ENCODE measurements at regions not wholly inside any gene's neighbourhood (a gene's known extent, or its start where the extent isn't known, plus 50 kb on each side); places are given as distances from the start of the nearest gene placed in this dataset.

DNA sequence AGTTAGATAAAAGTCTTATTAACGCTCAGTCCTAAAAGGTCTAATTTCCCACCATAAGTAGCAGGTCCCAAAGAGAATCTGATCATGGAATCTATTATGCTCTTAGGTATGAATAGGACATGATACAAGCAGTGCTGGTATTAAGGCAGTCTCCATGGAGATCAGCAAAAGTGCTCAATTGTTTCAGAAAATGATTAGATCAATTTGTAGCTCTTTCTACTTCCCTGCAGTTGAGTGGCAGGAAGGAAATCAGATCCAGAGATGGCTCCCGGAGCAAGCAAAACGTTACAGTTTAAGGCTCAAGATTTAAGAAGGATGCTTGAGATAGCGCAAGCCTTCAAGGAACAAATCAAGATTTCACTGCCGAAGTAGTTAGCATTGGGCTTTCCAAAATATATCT is 205.7 kb downstream of the DRD1 start:
- no CpG with 5 or more reads among the region's 5 CpGs for WGBS, 2 experiments (ENCODE audit: extremely low coverage in 2 of 2, insufficient read length in 1 of 2)
- Histone ChIP-seq H4K8ac (ENCODE audit: low read depth in 2 of 2, low read length in 2 of 2) (no peak overlapping the region), H3K27me3 (ENCODE audit: control insufficient read depth, insufficient read depth, low read length) (peaks cover 4% of the 10 kb centered on the region), H3K4ac (ENCODE audit: low read depth, low read length) (no peak overlapping the region), H4K20me1 (ENCODE audit: insufficient read depth, low read length) (no peaks in the 10 kb centered on the region), H2BK5ac (ENCODE audit: low read depth, low read length, poor library complexity, severe bottlenecking) (no peak overlapping the region), H4K5ac (ENCODE audit: low read depth, low read length) (no peak overlapping the region), H2BK20ac (ENCODE audit: low read depth, low read length) (no peak overlapping the region), H2AK5ac (ENCODE audit: low read depth, low read length) (no peak overlapping the region), H2AFZ (replicated peaks; ENCODE audit: low read length, poor library complexity) (no peak overlapping the region), H2BK15ac (ENCODE audit: low read depth, low read length) (no peak overlapping the region), H2AK9ac (replicated peaks; ENCODE audit: low read depth, low read length, poor library complexity) (no peak overlapping the region), H3K4me3 (ENCODE audit: insufficient read depth, low read depth, low read length) (no peak overlapping the region), H3K79me1 (ENCODE audit: low read depth in 1 of 2, low read length in 2 of 2) (no peaks in the 10 kb centered on the region), H3K23ac (ENCODE audit: low read depth, low read length) (no peak overlapping the region), H3K18ac (ENCODE audit: low read depth, low read length) (no peak overlapping the region), H3K27ac (ENCODE audit: insufficient read depth, low read length) (no peak overlapping the region), H3K4me1 (ENCODE audit: control insufficient read depth, insufficient read depth, low read length) (no peaks in the 10 kb centered on the region), H3K9ac (ENCODE audit: low read depth, low read length) (no peak overlapping the region), H3K9me3 (ENCODE audit: control insufficient read depth, insufficient read depth, low read length) (no peaks in the 10 kb centered on the region), H3K36me3 (ENCODE audit: control insufficient read depth, insufficient read depth, low read length) (no peaks in the 10 kb centered on the region), H3K14ac (replicated peaks; ENCODE audit: low read depth, low read length) (no peak overlapping the region), H2BK120ac (ENCODE audit: low read depth, low read length) (no peak overlapping the region), H4K91ac (ENCODE audit: insufficient read depth, low read depth, low read length) (no peak overlapping the region), H3K56ac (ENCODE audit: extremely low read depth, insufficient read depth, low read length) (no peak overlapping the region), H3K4me2 (ENCODE audit: low read depth, low read length) (no peak overlapping the region), H3K9me1 (ENCODE audit: insufficient read depth, low read length) (no peaks in the 10 kb centered on the region)
- CTCF ChIA-PET: interaction anchor here (1.2 kb wide), 1 partner anchor 14 kb away, joined by 3 read pairs; no protein-coding TSS in a partner anchor
- in situ Hi-C loops (cut with MboI; ENCODE audit: low sequenced_read_pairs): no loop called here
- TF ChIP-seq FOS (IDR thresholded peaks at IDR 0.05; ENCODE audit: low read depth, low read length) (no peak), MXI1 (IDR thresholded peaks at IDR 0.05; ENCODE audit: borderline replicate concordance, low read depth, low read length) (no peak), CHD1 (IDR thresholded peaks at IDR 0.05; ENCODE audit: low read depth, low read length) (no peak), SMC3 (IDR thresholded peaks at IDR 0.05; ENCODE audit: low read depth, low read length) (no peak), NFE2L2 (IDR thresholded peaks at IDR 0.05; ENCODE audit: low read depth, low read length) (no peak), MAFK (IDR thresholded peaks at IDR 0.05; ENCODE audit: low read depth, low read length) (no peak), BHLHE40 (IDR thresholded peaks at IDR 0.05; ENCODE audit: low read depth, low read length) (no peak), POLR2A (IDR thresholded peaks at IDR 0.05; ENCODE audit: low read depth, low read length) (no peak), RFX5 (IDR thresholded peaks at IDR 0.05; ENCODE audit: low read depth, low read length) (no peak), MAZ (IDR thresholded peaks at IDR 0.05; ENCODE audit: borderline replicate concordance, low read depth, low read length) (no peak), RCOR1 (IDR thresholded peaks at IDR 0.05; ENCODE audit: insufficient replicate concordance, low read length) (no peak)
- TF ChIP-seq, protein P1, sequence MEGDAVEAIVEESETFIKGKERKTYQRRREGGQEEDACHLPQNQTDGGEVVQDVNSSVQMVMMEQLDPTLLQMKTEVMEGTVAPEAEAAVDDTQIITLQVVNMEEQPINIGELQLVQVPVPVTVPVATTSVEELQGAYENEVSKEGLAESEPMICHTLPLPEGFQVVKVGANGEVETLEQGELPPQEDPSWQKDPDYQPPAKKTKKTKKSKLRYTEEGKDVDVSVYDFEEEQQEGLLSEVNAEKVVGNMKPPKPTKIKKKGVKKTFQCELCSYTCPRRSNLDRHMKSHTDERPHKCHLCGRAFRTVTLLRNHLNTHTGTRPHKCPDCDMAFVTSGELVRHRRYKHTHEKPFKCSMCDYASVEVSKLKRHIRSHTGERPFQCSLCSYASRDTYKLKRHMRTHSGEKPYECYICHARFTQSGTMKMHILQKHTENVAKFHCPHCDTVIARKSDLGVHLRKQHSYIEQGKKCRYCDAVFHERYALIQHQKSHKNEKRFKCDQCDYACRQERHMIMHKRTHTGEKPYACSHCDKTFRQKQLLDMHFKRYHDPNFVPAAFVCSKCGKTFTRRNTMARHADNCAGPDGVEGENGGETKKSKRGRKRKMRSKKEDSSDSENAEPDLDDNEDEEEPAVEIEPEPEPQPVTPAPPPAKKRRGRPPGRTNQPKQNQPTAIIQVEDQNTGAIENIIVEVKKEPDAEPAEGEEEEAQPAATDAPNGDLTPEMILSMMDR (conservative IDR thresholded peaks at IDR 0.05; ENCODE audit: low read depth, low read length): no peak
- TF ChIP-seq, protein P2, sequence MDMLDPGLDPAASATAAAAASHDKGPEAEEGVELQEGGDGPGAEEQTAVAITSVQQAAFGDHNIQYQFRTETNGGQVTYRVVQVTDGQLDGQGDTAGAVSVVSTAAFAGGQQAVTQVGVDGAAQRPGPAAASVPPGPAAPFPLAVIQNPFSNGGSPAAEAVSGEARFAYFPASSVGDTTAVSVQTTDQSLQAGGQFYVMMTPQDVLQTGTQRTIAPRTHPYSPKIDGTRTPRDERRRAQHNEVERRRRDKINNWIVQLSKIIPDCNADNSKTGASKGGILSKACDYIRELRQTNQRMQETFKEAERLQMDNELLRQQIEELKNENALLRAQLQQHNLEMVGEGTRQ (IDR thresholded peaks at IDR 0.05; ENCODE audit: low read depth, low read length): no peak
- ATAC-seq (ENCODE audit: low read depth) (no peak), DNase-seq (no peak)
- dilution Hi-C loops (cut with HindIII; ENCODE audit: low sequenced_read_pairs, unreplicated experiment): no loop called here
- intact Hi-C loops (cut with micrococcal nuclease): no loop called here
- no TSS peak for BruUV-seq (replicated peaks)
- POLR2A ChIA-PET (ENCODE audit: unreplicated experiment): no interaction called here
